Superior temporal gyrus (tissue), 1 donor: ENCODE measurements at regions not wholly inside any gene's neighbourhood (a gene's known extent, or its start where the extent isn't known, plus 50 kb on each side); places are given as distances from the start of the nearest gene placed in this dataset.
A peak's percentile ranks its signal among the peaks of the same experiment; 100 is the strongest.
"Not testable (repeated sequence)": the region's sequence is repeated elsewhere in the genome, so short reads cannot be mapped to it uniquely, and the experiment has no call there.

Source experiments
- DNase-seq: peaks from one replicate; pipeline ENCODE4 v3.0.0-alpha.2; 2016; ENCODE audit errors: extremely low spot score

DNA sequence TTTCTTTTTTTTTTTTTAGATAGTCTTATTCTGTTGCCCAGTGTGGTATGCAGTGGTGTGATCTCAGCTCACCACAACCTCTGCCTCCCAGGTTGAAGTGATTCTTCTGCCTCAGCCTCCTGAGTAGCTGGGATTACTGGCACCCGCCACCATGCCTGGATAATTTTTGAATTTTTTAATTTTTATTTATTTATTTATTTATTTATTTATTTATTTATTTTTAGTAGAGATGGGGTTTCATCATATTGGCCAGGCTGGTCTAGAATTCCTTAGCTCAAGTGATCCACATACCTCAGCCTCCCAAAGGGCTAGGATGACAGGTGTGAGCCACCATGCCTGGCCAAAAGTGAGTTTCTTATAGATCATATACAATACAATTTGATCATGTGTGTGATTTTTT lies 395.9 kb upstream of the IRX2 start:
- DNase-seq = not testable (repeated sequence)

DNA sequence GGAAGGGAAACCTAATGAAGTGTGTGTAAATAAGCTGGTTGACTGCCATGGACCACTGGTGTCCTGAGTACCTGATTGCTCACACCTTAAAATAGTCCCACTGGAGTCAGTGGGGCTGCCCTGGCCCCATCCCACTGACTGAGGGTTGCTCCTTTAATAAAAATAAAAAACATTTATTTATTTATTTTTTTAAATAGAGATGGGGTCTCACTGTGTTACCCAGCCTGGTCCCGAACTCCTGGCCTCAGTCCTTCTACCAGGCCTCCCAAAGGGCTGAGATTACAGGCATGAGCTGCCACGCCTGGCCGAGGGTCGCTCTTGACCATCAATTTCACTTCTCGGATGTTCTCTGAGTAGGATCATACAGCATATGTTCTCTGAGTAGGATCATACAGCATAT lies 394.2 kb upstream of the IRX2 start:
- no peak for DNase-seq

DNA sequence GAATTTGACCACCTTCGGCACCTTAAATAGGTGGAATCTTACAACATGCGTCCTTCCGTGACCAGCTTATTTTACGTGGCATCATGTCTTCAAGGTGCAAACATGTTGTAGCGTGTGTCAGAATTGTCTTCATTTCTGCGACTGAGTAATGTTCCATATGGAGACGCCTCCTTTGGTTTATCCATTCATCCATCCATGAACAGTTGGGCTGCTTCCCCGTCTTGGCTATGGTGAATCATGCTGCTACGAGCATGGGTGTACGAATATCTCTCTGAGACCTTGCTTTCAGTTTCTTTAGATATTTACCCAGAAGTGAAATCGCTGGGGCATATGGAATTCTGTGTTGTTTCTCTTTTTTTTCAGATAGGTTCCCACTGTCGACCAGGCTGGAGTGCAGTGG lies 391.9 kb upstream of the IRX2 start:
- no peak for DNase-seq

DNA sequence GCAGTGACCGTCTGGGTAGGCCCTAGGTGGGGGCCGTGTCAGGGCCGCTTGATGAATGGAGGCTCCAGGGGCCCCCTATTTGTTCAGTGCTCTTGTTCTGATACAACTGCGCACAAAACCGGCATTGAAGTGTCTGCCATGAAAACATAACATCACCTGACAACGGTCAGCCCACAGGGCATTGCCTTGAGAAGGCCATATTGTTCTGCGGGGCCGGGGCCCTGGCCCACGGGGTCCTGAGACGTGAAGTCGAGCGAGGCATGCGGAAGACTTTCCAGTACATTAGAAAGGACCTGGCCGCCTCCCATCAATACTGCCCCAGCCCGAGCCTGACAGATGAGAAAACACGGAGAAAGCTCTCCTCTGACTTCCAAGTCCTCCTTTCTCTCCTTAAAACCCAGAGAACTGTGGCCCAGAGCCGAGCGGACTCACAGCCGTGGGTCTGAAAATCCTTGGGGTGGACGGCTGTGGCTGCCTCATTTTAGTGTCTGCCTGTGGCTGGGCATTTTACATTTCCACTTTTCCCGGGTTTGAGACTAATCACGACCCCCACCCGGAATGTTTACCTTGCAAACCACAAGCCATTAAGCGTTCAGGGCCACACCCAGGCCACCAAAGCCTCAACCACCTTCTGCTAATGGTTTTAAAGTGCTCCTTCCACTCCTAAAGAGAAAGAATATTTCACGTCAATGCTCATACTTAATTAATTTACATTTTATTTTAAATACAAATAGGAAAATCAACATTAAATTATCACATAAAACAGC lies 391.0 kb upstream of the IRX2 start:
- no peak for DNase-seq

DNA sequence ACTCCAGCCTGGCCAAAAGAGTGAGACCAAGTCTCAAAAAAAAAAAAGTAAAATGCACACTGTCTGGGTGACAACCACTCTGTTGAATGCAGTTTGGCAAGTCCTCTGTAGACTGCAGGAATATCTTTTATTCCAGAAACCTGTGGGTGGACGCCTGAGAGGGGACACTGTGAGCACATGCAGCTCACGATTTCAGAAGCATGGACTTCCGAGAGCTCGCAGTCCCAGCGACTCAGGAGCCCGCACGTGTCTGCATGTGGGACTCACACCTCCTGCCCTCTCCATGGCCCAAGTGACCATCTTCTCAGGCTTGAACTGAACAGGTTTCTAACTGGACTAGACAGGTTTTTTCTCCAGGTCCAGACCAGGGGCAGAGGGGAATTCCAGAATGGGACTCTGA lies 388.6 kb upstream of the IRX2 start:
- DNase-seq = no peak

DNA sequence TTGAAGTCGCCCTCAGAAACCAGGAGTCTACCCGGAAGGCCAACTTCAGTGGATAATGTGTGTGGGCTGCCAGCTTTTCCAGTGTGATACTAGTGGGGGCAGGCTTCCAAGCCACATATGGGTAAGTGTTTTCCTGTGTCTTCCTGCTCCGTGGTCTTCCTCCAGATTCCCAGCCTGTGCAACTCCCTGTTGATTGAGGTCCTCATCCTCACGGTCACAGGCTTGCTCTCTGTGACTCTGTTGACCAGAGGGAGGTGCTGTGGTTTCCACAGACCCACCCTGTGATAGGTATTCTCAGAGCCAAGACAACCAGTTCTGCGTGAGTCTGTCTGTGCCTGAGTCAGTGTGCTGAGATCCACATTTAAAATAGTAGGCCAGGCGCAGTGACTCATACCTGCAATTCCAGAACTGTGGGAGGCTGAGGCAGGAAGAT lies 388.0 kb upstream of the IRX2 start:
- DNase-seq = peak; percentile 29

DNA sequence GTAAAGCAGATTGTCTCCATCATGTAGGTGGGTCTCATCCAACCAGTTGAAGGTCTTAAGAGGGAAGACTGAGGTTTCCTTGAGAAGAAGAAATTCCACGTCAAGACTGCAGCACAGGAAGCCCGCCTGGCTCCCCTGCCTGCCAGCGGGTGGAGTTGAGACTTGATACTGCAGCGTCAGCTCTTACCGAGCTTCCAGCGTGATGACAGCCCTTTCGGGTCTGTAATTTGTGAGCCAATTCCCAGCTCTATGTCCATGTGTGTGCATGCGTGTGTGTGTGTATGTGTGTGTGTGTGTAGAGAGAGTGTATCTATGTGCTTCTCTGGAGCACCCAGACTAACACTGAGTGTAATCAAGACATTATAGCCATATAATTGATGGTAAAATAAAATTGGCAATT lies 379.7 kb upstream of the IRX2 start:
- DNase-seq = no peak

DNA sequence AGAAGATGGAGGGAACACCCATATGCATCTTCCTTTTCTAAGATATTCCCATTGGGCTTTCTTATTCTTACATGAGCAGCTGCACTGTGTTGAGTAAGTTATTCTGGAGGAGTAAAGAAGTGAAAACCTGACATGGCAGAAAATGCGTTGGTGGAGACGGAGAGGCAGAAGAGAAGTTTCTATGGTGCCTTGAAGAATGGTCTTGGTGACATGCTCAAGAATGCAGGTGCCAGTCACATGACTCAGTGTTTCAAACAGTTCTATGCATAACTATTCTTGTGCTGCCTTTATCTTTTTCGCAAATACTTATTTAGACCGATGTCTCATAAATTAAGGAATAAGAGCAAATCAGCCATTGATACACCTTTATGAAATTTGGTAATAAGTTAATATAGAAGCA lies 377.8 kb upstream of the IRX2 start:
- no peak for DNase-seq

DNA sequence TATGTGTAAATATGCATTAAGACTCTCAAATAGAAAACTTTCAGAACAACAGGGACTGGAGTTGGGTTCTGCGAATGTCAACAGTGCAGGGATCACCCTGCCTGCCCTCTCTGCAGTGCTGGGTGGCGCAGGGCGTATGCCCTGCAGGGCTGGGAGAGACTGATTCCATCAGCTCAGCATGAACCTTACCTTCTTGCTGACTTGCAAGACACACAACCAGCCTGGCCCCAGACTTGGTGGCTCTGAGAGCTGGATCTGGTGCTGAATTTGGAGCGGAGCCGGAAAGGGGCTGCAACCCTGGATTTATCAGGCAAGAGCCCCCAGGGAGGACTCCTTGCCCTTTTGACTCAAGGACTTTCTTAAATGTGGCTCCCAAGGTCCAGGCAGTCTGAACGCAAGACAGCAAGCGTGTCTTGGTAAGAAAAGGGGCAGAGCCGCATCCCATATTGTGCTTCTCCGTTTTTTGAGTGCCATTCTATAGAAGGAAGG lies 376.0 kb upstream of the IRX2 start:
- DNase-seq = no peak

DNA sequence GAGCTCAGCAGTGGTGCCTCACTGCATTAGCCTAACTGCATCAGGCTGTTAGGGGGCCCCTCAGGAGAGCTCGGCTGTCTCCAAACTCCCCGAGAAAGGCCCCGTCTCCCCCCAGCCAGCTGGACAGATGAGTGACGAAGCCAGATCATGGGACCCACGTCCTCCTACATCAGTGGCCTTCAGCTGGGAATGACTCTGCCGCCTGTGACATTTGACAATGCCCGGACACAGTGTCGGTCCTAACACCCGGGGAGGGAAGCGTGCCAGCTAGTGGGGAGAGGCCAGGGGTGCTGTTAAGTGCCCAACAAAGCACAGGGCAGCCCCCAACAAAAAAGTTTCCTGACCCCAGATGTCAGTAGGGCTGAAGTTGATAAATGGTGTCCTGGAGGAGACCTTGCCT lies 375.2 kb upstream of the IRX2 start:
- DNase-seq = no peak

DNA sequence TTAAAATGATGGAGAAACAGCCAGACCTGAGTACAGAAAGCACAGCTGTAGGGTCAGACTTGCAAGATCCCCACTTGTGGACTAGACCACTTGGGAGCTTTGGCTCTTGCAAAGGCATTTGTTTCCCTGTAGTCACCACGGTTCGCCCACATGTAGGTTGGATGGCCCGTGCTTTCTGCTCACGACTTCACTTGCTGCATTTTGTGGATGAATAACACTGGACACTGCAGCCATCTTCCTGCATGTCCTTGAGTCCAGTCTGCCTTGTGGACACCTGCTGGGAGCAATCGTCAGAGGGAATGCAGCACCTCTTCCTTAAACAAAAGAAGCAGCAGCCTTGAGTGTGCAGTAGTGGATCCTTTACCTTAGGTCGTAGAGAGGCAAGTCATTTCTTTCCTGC lies 372.9 kb upstream of the IRX2 start:
- no peak for DNase-seq

DNA sequence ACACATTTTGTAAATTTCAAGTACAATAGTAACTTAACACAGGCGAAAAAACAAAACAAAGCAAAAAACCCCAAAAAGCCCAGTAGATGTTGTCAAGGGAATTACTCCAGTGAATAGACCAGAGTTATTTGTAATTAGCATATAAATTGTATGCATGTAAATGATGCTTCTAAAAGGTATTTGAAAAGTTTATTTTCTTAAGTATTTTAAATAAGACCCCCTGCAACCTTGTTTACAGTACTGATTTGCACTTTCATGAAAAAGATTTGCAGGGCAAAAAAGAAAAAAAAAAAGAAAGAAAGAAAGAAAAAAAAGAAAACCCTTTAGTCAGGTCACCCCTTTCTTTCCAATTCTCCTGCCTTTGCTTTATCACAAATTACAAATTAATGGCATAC lies 372.3 kb upstream of the IRX2 start:
- no peak for DNase-seq

DNA sequence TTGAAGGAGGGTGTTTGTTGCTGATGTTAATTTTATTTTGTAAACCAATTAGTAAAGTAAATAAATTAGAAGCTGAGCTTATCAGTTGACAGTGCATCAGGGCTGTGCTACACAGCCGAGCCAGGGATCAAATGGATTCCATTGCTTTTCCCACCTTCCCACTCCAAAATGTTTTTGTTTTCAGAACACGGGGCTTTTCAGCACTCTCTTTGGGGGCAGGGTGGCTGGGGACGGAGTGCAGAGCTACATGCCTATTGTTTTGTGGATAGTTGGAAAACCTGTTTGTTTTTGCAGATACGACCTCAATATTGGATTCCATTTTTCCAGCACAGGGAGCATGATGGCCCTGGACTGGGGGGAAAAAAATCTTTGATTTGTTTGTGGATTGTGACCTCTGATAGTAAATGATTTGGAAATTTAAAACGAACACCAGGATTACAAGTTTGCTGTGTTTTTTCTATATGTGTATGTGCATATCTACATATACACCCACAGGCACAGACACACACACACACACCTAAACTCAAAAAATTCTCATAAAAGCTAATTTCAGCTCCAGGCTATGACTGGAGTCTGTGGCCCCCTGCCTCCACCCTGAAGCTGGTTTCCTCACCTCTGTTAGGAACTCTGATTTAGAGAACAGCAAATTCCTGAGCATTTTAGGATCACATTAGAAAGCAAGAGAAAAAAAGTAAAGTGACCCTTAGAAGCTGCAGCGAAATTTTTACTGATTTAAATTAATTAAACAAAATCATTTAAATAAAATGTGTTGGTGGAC lies 371.7 kb upstream of the IRX2 start:
- DNase-seq = no peak

DNA sequence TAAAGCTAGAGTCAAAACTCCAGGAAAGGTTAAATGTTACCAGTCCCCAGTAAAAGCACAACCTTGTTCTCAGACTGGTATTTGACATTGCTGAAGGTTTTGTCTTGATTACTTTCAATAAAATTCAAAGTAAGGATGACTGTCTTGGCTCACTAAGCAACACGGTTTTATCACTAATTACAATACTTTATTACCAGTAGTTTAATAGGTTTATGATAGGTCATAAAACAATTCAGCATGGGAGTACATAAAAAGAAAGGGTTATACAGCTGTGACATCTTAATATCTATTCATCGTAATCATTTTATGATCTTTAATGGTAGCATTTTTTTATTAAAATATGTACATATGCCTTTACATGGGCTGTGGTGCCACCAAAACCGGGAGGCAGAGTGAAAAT lies 370.7 kb upstream of the IRX2 start:
- DNase-seq = no peak

DNA sequence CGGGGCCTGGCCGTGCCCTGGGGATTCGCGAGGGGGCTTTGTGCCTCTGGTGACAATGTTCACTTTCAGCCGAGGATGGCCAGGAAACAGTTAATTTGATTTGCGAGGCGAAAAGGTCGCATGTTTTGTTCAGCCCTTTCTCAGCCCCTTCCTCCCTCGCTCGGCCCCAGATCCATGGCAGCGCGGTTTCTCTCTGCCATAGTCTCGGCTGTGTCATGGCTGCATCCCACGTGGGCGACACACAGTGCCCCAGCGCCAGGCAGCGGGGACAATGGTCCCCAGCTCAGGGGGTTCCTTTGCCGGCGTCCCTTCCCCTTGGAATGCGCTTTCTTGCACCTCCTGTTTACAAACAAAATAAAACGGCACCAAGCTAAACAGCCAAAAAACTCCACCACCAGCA lies 370.3 kb upstream of the IRX2 start:
- no peak for DNase-seq

DNA sequence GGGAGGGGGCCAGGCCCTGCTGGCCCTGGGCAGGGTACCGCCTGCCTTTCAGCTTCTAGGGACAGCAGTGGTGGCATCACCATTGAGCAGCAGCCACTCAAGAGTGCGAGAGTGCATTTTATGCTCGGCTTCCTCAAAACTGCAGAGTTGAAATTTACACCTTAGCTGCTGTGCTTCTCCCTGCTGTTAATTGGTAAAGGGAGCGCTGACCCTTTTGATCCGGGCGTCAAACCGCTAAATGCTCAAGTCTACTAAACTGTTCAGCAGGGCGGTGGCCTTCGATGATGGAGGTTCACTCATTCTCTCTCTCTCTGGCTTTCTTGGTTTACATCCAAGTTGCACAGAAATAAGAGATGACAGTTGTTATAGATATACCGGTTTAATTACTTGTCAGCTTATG lies 368.6 kb upstream of the IRX2 start:
- DNase-seq = no peak

DNA sequence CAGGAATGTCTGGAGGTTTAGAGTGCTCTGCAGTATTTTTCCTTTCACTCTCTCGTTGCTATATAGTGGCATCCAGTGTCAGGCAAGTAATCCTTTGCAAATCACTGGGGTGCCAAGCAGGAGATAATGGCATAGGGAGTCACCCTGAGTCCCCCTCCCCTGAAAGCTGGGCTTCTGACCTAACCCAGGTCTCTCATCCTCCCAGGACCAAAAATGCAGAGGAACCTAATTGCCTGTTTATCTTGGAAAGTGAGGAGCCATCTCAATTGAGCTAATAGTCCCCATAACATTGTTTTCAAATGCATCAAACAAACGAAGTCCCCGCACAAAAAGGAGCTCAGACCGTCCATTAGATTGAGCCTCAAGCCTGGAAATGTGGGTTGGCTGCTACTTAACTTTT lies 368.0 kb upstream of the IRX2 start:
- DNase-seq = no peak

DNA sequence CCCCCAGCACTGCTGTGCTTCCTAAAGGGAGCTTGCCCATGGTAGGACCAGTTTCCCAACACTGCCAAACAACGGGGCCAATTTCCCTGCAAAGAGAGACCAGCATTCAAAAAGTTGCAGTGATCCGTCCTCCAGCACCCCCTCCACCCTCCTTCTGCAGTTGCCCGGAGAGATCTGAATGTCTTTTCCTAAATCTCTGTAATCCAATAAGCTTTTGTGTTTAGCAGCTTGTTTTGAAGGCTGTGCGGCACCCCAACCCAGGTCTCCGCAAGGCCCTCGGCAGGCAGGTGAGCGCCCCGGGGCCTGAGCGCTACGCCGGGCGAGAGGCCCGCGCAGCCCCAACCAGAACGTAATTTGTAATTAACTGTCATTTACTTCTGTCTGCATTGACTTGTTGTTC lies 366.9 kb upstream of the IRX2 start:
- DNase-seq = no peak

DNA sequence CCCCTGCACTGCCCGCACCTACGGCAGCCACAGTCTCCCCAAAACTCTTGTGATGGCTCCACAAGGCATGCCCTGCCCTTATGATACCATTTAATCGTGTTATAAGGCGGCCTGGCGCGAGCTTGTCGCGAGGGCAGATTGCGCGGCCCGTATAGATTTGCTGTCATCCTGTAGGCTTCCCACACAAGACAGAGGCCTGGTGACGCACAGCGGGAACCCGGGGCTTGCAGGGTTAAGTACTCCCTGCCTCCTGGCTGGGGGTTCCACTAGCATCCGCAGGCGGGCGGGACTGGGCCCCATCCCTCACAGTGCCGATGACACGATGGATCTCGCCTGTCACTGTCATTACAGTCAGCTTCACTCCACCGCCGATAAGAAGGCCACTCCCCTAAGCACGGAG lies 364.9 kb upstream of the IRX2 start:
- no peak for DNase-seq

DNA sequence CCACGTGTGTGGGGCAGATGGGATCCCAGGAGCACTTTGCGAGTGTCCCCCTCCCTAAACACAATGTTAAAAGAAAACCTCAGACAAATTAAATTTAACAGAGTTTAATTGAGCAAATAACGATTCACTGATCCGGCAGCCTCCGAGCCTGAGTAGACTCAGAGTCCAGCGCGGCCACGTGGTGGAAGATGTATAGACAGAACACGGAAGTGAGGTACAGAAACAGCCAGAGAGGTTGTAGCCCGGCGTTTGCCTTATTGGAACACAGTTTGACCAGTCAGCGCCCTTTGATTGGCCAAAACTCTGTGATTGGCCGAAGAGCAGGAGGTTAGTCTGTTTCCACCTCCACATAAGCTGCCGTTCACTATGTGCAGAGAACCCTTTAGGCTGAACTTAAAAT lies 363.0 kb upstream of the IRX2 start:
- DNase-seq = no peak

DNA sequence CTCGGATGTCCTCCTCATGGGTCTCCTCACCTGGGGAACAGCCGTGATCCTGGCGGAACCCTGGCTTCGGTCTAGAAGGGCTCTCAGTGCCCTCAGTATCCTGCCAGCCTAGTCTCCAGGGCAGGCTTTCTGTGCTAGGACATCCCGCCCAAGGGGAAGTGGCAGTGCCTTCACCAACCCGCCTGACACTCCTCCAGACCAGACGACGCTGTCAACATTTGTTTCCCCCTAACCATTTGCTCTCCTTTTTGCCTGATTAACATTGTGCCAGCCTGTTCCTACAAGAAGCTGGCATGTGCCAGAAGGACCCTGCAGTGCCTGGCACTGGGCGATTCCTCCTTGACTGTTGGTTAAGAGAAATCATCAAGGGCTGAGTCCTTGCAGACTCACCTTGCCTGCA lies 358.9 kb upstream of the IRX2 start:
- no peak for DNase-seq

DNA sequence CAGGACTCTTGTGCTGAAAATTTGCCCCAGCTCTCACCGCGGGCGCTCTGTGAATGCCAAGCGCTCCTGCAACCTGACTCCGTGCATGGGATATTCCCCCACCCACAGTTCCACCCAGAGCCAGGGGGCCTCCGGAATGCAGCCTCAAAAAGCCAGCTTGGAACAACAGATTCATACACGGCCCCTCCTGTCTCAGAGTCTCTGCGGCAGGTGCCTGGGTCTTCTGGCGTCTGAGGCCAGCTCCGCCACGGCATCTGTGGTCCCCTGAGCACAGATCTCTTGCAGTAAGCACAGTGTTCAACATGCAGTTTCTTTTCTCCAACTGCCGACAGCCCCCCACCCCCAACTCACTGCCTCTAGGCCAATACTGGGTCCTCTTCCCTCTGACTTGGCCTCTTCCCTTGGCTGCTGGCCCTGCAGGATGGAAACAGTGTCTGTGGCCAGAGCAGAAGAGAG lies 355.7 kb upstream of the IRX2 start:
- no peak for DNase-seq

DNA sequence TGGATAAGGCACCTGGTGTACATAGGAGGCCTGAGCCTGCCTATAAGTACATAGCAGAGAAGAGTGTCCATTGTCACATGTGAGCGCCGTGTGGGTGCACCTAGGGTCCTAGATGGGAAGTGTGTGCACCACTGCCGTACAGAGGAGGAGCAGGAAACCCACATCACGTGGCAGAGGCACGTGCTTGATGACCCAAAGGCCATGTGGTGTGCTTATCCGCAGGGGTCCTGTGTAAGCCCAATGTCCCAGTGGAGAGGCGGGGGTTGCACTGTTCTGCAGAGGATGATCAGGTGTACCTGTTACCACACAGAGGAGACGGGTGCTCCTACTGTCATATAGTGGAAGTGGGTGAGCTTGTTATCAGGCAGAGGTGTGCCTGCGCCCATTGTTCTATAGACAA lies 354.1 kb upstream of the IRX2 start:
- DNase-seq = no peak
